ENCODE measurements at regions not wholly inside any gene's neighbourhood (a gene's known extent, or its start where the extent isn't known, plus 50 kb on each side); places are given as distances from the start of the nearest gene placed in this dataset.

GRCh38 chr17:71361656-71362450 is 759.0 kb upstream of the SOX9 start:
- Histone ChIP-seq H3K9ac (ENCODE audit: low read length) (no peak overlapping the region), H3K4me3 (ENCODE audit: low read length) (no peak overlapping the region), H3K9me3 (ENCODE audit: control insufficient read depth, low read length) (no peaks in the 10 kb centered on the region), H3K27me3 (ENCODE audit: control insufficient read depth, insufficient read depth, low read length) (no peaks in the 10 kb centered on the region), H3K4me1 (ENCODE audit: control insufficient read depth, insufficient read depth, low read length) (no peaks in the 10 kb centered on the region), H3K36me3 (ENCODE audit: control insufficient read depth, insufficient read depth, low read length) (no peaks in the 10 kb centered on the region)

GRCh38 chr17:71363661-71364060 is 757.2 kb upstream of the SOX9 start:
- Histone ChIP-seq H3K9me3 (ENCODE audit: control insufficient read depth, low read length) (no peaks in the 10 kb centered on the region), H3K4me1 (ENCODE audit: control insufficient read depth, insufficient read depth, low read length) (no peaks in the 10 kb centered on the region), H3K27me3 (ENCODE audit: control insufficient read depth, insufficient read depth, low read length) (no peaks in the 10 kb centered on the region), H3K9ac (ENCODE audit: low read length) (no peak overlapping the region), H3K4me3 (ENCODE audit: low read length) (no peak overlapping the region), H3K36me3 (ENCODE audit: control insufficient read depth, insufficient read depth, low read length) (no peaks in the 10 kb centered on the region)

DNA sequence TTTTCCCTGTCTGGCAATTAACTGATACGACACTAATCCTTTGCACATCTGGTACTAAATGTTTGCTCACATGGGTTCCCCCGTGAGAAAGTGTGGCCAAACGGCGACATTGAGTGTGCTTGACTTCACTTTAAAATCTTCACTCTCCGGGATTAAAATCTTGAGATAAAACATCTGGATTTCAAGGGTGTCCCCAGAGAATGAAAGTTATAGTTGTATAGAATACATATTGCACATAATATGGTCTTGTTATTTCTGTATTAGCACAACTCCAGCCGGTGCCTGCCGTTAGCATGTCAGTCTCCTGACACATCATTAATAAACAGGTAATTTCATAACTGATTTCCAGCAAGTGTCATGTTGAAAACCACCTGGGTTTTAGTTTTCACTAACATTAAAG is 749.0 kb upstream of the SOX9 start:
- H3K4me1 ChIP-seq (ENCODE audit: control insufficient read depth, insufficient read depth, low read length), result no peaks in the 10 kb centered on the region
- no peaks in the 10 kb centered on the region for H3K27me3 ChIP-seq (ENCODE audit: control insufficient read depth, insufficient read depth, low read length)
- H3K9me3 ChIP-seq (ENCODE audit: control insufficient read depth, low read length), result no peaks in the 10 kb centered on the region
- no peaks in the 10 kb centered on the region for H3K36me3 ChIP-seq (ENCODE audit: control insufficient read depth, insufficient read depth, low read length)
- H3K9ac ChIP-seq (ENCODE audit: low read length), result no peak overlapping the region
- no peak overlapping the region for H3K4me3 ChIP-seq (ENCODE audit: low read length)

- H3K9me3 ChIP-seq (ENCODE audit: control insufficient read depth, low read length), result no peaks in the 10 kb centered on the region
- H3K4me3 ChIP-seq (ENCODE audit: low read length), result no peak overlapping the region
- H3K4me1 ChIP-seq (ENCODE audit: control insufficient read depth, insufficient read depth, low read length), result no peaks in the 10 kb centered on the region
- no peaks in the 10 kb centered on the region for H3K36me3 ChIP-seq (ENCODE audit: control insufficient read depth, insufficient read depth, low read length)
- H3K27me3 ChIP-seq (ENCODE audit: control insufficient read depth, insufficient read depth, low read length), result no peaks in the 10 kb centered on the region
- no peak overlapping the region for H3K9ac ChIP-seq (ENCODE audit: low read length)
Measured at GRCh38 chr17:71375948-71376347, 744.9 kb upstream of the SOX9 start.

- Histone ChIP-seq H3K27me3 (ENCODE audit: control insufficient read depth, insufficient read depth, low read length) (no peaks in the 10 kb centered on the region), H3K9me3 (ENCODE audit: control insufficient read depth, low read length) (no peaks in the 10 kb centered on the region), H3K4me1 (ENCODE audit: control insufficient read depth, insufficient read depth, low read length) (no peaks in the 10 kb centered on the region), H3K36me3 (ENCODE audit: control insufficient read depth, insufficient read depth, low read length) (no peaks in the 10 kb centered on the region), H3K9ac (ENCODE audit: low read length) (no peak overlapping the region), H3K4me3 (ENCODE audit: low read length) (no peak overlapping the region)
Measured at GRCh38 chr17:71376933-71377332, 743.9 kb upstream of the SOX9 start.

GRCh38 chr17:71378036-71378435 is 742.8 kb upstream of the SOX9 start:
- no peaks in the 10 kb centered on the region for H3K4me1 ChIP-seq (ENCODE audit: control insufficient read depth, insufficient read depth, low read length)
- no peaks in the 10 kb centered on the region for H3K27me3 ChIP-seq (ENCODE audit: control insufficient read depth, insufficient read depth, low read length)
- H3K4me3 ChIP-seq (ENCODE audit: low read length), result no peak overlapping the region
- no peaks in the 10 kb centered on the region for H3K36me3 ChIP-seq (ENCODE audit: control insufficient read depth, insufficient read depth, low read length)
- H3K9ac ChIP-seq (ENCODE audit: low read length), result no peak overlapping the region
- H3K9me3 ChIP-seq (ENCODE audit: control insufficient read depth, low read length), result no peaks in the 10 kb centered on the region

- H3K9ac ChIP-seq (ENCODE audit: low read length), result no peak overlapping the region
- no peaks in the 10 kb centered on the region for H3K36me3 ChIP-seq (ENCODE audit: control insufficient read depth, insufficient read depth, low read length)
- H3K4me1 ChIP-seq (ENCODE audit: control insufficient read depth, insufficient read depth, low read length), result no peaks in the 10 kb centered on the region
- no peak overlapping the region for H3K4me3 ChIP-seq (ENCODE audit: low read length)
- H3K9me3 ChIP-seq (ENCODE audit: control insufficient read depth, low read length), result no peaks in the 10 kb centered on the region
- no peaks in the 10 kb centered on the region for H3K27me3 ChIP-seq (ENCODE audit: control insufficient read depth, insufficient read depth, low read length)
Measured at GRCh38 chr17:71378741-71379140, 742.1 kb upstream of the SOX9 start.

DNA sequence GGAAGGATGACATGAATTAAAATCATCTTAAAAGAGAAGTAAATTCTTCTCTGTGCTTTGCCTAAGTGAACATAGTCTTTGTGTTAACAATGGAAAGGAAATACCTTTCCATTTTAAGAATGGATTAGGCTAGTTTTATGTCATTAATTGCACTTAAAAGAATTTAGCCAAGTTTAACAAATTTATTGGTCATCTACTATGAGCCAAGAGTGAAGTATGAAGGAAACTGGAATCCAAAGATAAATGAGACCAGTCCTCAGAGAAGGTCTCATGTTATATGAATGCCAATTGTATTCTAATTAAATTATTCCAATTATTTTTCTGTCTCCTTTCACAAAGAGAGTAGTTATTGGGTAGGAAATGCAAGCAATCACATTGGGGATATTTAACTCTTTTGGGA is 741.3 kb upstream of the SOX9 start:
- Histone ChIP-seq H3K9me3 (ENCODE audit: control insufficient read depth, low read length) (no peaks in the 10 kb centered on the region), H3K36me3 (ENCODE audit: control insufficient read depth, insufficient read depth, low read length) (no peaks in the 10 kb centered on the region), H3K9ac (ENCODE audit: low read length) (no peak overlapping the region), H3K4me3 (ENCODE audit: low read length) (no peak overlapping the region), H3K27me3 (ENCODE audit: control insufficient read depth, insufficient read depth, low read length) (no peaks in the 10 kb centered on the region), H3K4me1 (ENCODE audit: control insufficient read depth, insufficient read depth, low read length) (no peaks in the 10 kb centered on the region)

DNA sequence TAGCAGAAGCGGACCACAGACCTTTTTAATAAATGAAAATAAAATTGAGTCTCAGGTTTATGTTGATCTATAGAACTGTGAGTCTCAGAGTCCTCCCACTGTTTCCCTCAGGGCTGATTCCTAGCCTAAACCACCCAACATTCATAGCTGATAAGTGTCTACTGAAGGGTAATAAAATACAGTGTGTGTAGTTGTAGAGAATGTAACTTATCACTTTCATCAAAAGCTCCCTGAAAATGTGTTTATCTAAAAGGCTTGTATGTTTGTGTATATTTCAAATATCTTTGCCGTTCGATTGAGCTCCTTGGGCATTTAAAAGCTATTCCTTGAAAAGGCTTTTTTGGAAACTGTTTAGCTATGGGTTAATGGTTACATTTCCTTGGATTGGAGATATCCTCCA is 740.3 kb upstream of the SOX9 start:
- no peaks in the 10 kb centered on the region for H3K9me3 ChIP-seq (ENCODE audit: control insufficient read depth, low read length)
- H3K36me3 ChIP-seq (ENCODE audit: control insufficient read depth, insufficient read depth, low read length), result no peaks in the 10 kb centered on the region
- no peaks in the 10 kb centered on the region for H3K4me1 ChIP-seq (ENCODE audit: control insufficient read depth, insufficient read depth, low read length)
- H3K4me3 ChIP-seq (ENCODE audit: low read length), result no peak overlapping the region
- H3K27me3 ChIP-seq (ENCODE audit: control insufficient read depth, insufficient read depth, low read length), result no peaks in the 10 kb centered on the region
- H3K9ac ChIP-seq (ENCODE audit: low read length), result no peak overlapping the region

DNA sequence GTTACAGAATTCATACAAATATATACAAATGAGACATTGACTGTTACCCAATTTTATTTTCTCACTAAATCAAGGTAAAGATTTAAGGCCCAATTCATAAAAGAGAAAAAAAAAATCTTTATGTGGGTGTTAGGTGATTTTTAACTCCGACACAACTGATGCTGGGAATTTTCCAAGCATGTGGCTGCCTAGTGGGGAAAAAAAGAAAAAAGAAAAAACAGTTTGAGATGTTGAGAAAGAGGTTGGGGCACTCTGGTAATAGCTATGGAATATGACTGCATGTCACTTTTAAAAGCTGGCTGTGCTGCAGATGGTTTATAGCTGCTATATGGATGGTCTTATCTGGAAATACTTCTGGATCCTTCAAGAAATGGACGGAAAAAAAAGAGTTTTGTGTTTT is 739.9 kb upstream of the SOX9 start:
- no peak overlapping the region for H3K4me3 ChIP-seq (ENCODE audit: low read length)
- no peaks in the 10 kb centered on the region for H3K9me3 ChIP-seq (ENCODE audit: control insufficient read depth, low read length)
- H3K36me3 ChIP-seq (ENCODE audit: control insufficient read depth, insufficient read depth, low read length), result no peaks in the 10 kb centered on the region
- no peaks in the 10 kb centered on the region for H3K27me3 ChIP-seq (ENCODE audit: control insufficient read depth, insufficient read depth, low read length)
- H3K9ac ChIP-seq (ENCODE audit: low read length), result no peak overlapping the region
- H3K4me1 ChIP-seq (ENCODE audit: control insufficient read depth, insufficient read depth, low read length), result no peaks in the 10 kb centered on the region

- no peaks in the 10 kb centered on the region for H3K4me1 ChIP-seq (ENCODE audit: control insufficient read depth, insufficient read depth, low read length)
- H3K9ac ChIP-seq (ENCODE audit: low read length), result no peak overlapping the region
- H3K4me3 ChIP-seq (ENCODE audit: low read length), result no peak overlapping the region
- H3K36me3 ChIP-seq (ENCODE audit: control insufficient read depth, insufficient read depth, low read length), result no peaks in the 10 kb centered on the region
- no peaks in the 10 kb centered on the region for H3K27me3 ChIP-seq (ENCODE audit: control insufficient read depth, insufficient read depth, low read length)
- H3K9me3 ChIP-seq (ENCODE audit: control insufficient read depth, low read length), result no peaks in the 10 kb centered on the region
Measured at GRCh38 chr17:71383091-71383490, 737.7 kb upstream of the SOX9 start.

GRCh38 chr17:71387456-71387855 is 733.4 kb upstream of the SOX9 start:
- no peaks in the 10 kb centered on the region for H3K27me3 ChIP-seq (ENCODE audit: control insufficient read depth, insufficient read depth, low read length)
- H3K4me1 ChIP-seq (ENCODE audit: control insufficient read depth, insufficient read depth, low read length), result no peaks in the 10 kb centered on the region
- H3K4me3 ChIP-seq (ENCODE audit: low read length), result no peak overlapping the region
- no peaks in the 10 kb centered on the region for H3K36me3 ChIP-seq (ENCODE audit: control insufficient read depth, insufficient read depth, low read length)
- no peaks in the 10 kb centered on the region for H3K9me3 ChIP-seq (ENCODE audit: control insufficient read depth, low read length)
- H3K9ac ChIP-seq (ENCODE audit: low read length), result no peak overlapping the region

All from mucosa of stomach (tissue), 1 donor.